ENCODE measurements at regions not wholly inside any gene's neighbourhood (a gene's known extent, or its start where the extent isn't known, plus 50 kb on each side); places are given as distances from the start of the nearest gene placed in this dataset.

- DNase-seq (ENCODE audit: low spot score) (no peak), ATAC-seq (ENCODE audit: low read depth) (peak; percentile 57; the same call in 2 of the 3 replicates)
- H3K27ac ChIP-seq (ENCODE audit: poor library complexity, severe bottlenecking) = no peak overlapping the region
- no peaks in the 10 kb centered on the region for H3K36me3 ChIP-seq (ENCODE audit: low read depth)
- H3K4me1 ChIP-seq (ENCODE audit: insufficient read depth, poor library complexity, severe bottlenecking) = no peaks in the 10 kb centered on the region
- H3K27me3 ChIP-seq (ENCODE audit: insufficient read depth, poor library complexity, severe bottlenecking) = no peaks in the 10 kb centered on the region
- H3K9me3 ChIP-seq (ENCODE audit: severe bottlenecking) = no peaks in the 10 kb centered on the region
- TF ChIP-seq, protein P1, sequence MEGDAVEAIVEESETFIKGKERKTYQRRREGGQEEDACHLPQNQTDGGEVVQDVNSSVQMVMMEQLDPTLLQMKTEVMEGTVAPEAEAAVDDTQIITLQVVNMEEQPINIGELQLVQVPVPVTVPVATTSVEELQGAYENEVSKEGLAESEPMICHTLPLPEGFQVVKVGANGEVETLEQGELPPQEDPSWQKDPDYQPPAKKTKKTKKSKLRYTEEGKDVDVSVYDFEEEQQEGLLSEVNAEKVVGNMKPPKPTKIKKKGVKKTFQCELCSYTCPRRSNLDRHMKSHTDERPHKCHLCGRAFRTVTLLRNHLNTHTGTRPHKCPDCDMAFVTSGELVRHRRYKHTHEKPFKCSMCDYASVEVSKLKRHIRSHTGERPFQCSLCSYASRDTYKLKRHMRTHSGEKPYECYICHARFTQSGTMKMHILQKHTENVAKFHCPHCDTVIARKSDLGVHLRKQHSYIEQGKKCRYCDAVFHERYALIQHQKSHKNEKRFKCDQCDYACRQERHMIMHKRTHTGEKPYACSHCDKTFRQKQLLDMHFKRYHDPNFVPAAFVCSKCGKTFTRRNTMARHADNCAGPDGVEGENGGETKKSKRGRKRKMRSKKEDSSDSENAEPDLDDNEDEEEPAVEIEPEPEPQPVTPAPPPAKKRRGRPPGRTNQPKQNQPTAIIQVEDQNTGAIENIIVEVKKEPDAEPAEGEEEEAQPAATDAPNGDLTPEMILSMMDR (IDR thresholded peaks at IDR 0.05; ENCODE audit: poor library complexity, severe bottlenecking) = peak; percentile 39
- no peak overlapping the region for H3K4me3 ChIP-seq (ENCODE audit: severe bottlenecking)
Observed at GRCh38 chrX:110853610-110854009, 58.0 kb upstream of the CHRDL1 start.

DNA sequence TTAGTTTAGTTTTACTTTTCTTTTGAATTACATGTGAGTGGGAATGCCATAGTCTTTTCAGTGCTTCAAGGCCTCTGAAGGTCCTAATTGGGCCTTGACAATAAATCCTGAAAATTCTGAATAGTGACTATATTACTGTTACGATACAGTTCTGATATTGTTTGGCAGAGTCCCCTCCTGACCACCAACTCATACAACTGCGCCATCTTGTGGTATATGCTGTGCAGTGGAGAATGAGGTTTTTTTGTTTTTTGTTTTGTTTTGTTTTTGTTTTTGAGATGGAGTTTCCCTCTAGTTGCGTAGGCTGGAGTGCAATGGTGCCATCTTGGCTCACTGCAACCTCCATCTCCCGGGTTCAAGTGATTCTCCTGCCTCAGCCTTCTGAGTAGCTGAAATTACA lies 56.6 kb upstream of the CHRDL1 start:
- no peak overlapping the region for H3K4me3 ChIP-seq (ENCODE audit: severe bottlenecking)
- TF ChIP-seq, protein P1 (IDR thresholded peaks at IDR 0.05; ENCODE audit: poor library complexity, severe bottlenecking) = peak; percentile 42
- no peak for DNase-seq (ENCODE audit: low spot score)
- H3K27ac ChIP-seq (ENCODE audit: poor library complexity, severe bottlenecking) = no peak overlapping the region
- no peaks in the 10 kb centered on the region for H3K36me3 ChIP-seq (ENCODE audit: low read depth)
- no peaks in the 10 kb centered on the region for H3K9me3 ChIP-seq (ENCODE audit: severe bottlenecking)
- H3K27me3 ChIP-seq (ENCODE audit: insufficient read depth, poor library complexity, severe bottlenecking) = no peaks in the 10 kb centered on the region
- no peaks in the 10 kb centered on the region for H3K4me1 ChIP-seq (ENCODE audit: insufficient read depth, poor library complexity, severe bottlenecking)
- ATAC-seq (ENCODE audit: low read depth) = peak; percentile 38; the same call in 1 of the 3 replicates

GRCh38 chrX:110851780-110852179 lies 56.2 kb upstream of the CHRDL1 start:
- DNase-seq (ENCODE audit: low spot score) (no peak), ATAC-seq (ENCODE audit: low read depth) (peak; percentile 71)
- H3K27ac ChIP-seq (ENCODE audit: poor library complexity, severe bottlenecking) = no peak overlapping the region
- H3K27me3 ChIP-seq (ENCODE audit: insufficient read depth, poor library complexity, severe bottlenecking) = no peaks in the 10 kb centered on the region
- no peaks in the 10 kb centered on the region for H3K36me3 ChIP-seq (ENCODE audit: low read depth)
- no peaks in the 10 kb centered on the region for H3K9me3 ChIP-seq (ENCODE audit: severe bottlenecking)
- no peaks in the 10 kb centered on the region for H3K4me1 ChIP-seq (ENCODE audit: insufficient read depth, poor library complexity, severe bottlenecking)
- H3K4me3 ChIP-seq (ENCODE audit: severe bottlenecking) = no peak overlapping the region
- TF ChIP-seq, protein P1 (IDR thresholded peaks at IDR 0.05; ENCODE audit: poor library complexity, severe bottlenecking) = no peak

GRCh38 chrX:110847334-110847733 lies 51.7 kb upstream of the CHRDL1 start:
- TF ChIP-seq, protein P1 (IDR thresholded peaks at IDR 0.05; ENCODE audit: poor library complexity, severe bottlenecking) = peak; percentile 49
- peak; percentile 70; the same call in 2 of the 3 replicates for ATAC-seq (ENCODE audit: low read depth)
- no peak overlapping the region for H3K4me3 ChIP-seq (ENCODE audit: severe bottlenecking)
- no peak for DNase-seq (ENCODE audit: low spot score)
- H3K4me1 ChIP-seq (ENCODE audit: insufficient read depth, poor library complexity, severe bottlenecking) = no peaks in the 10 kb centered on the region
- no peaks in the 10 kb centered on the region for H3K27me3 ChIP-seq (ENCODE audit: insufficient read depth, poor library complexity, severe bottlenecking)
- H3K9me3 ChIP-seq (ENCODE audit: severe bottlenecking) = no peaks in the 10 kb centered on the region
- H3K36me3 ChIP-seq (ENCODE audit: low read depth) = no peaks in the 10 kb centered on the region
- H3K27ac ChIP-seq (ENCODE audit: poor library complexity, severe bottlenecking) = no peak overlapping the region

GRCh38 chrX:110846071-110846470 lies 50.5 kb upstream of the CHRDL1 start:
- DNase-seq (ENCODE audit: low spot score) = no peak
- Histone ChIP-seq H3K27me3 (ENCODE audit: insufficient read depth, poor library complexity, severe bottlenecking) (no peaks in the 10 kb centered on the region), H3K4me1 (ENCODE audit: insufficient read depth, poor library complexity, severe bottlenecking) (no peaks in the 10 kb centered on the region), H3K36me3 (ENCODE audit: low read depth) (no peaks in the 10 kb centered on the region), H3K9me3 (ENCODE audit: severe bottlenecking) (no peaks in the 10 kb centered on the region), H3K27ac (ENCODE audit: poor library complexity, severe bottlenecking) (no peak overlapping the region), H3K4me3 (ENCODE audit: severe bottlenecking) (no peak overlapping the region)
- no peak for ATAC-seq (ENCODE audit: low read depth)
- TF ChIP-seq, protein P1 (IDR thresholded peaks at IDR 0.05; ENCODE audit: poor library complexity, severe bottlenecking) = no peak

All from RWPE2 (cell line).